Upper lobe of left lung (tissue), 6 donors: ENCODE measurements at regions not wholly inside any gene's neighbourhood (a gene's known extent, or its start where the extent isn't known, plus 50 kb on each side); places are given as distances from the start of the nearest gene placed in this dataset.
A peak's percentile ranks its signal among the peaks of the same experiment; 100 is the strongest.

Experiments used
- ATAC-seq, 2 donors: fragments of 200-7000 bp; cut with Tn5 transposase; one replicate each; pipeline ENCODE4 v1.9.1; 2022; ENCODE audit warnings: mild to moderate bottlenecking in 2 of 2, moderate library complexity in 2 of 2; ENCODE audit not compliant: low FRiP score in 2 of 2
- DNase-seq, 2 donors: peaks; one replicate each; pipeline ENCODE4 v3.0.0-alpha.2; 2019 to 2020
- H3K27ac ChIP-seq, 4 donors: fragments of 200-600 bp; sonication (generic); one replicate each; pipeline ENCODE4 v1.5.1; 2016 to 2019
- H3K27me3 ChIP-seq, 4 donors: fragments of 200-600 bp; sonication (generic); one replicate each; pipeline ENCODE4 v1.5.1; 2017 to 2019
- H3K36me3 ChIP-seq, 4 donors: fragments of 200-600 bp; sonication (generic); one replicate each; pipeline ENCODE4 v1.5.1; 2016 to 2019
- H3K4me1 ChIP-seq, 4 donors: fragments of 200-600 bp; sonication (generic); one replicate each; pipeline ENCODE4 v1.5.1; 2018 to 2019
- H3K4me3 ChIP-seq, 4 donors: fragments of 200-600 bp; sonication (generic); one replicate each; pipeline ENCODE4 v1.5.1; 2017 to 2019; ENCODE audit warnings: mild to moderate bottlenecking in 2 of 4, moderate library complexity in 1 of 4
- H3K9me3 ChIP-seq, 4 donors: fragments of 200-600 bp; sonication (generic); one replicate each; pipeline ENCODE4 v1.5.1; 2018 to 2019
- EP300 ChIP-seq, 4 donors: sonication (generic); formaldehyde crosslinking; IDR thresholded peaks; one replicate each; pipeline ENCODE4 v1.5.1; 2017; ENCODE audit warnings: antibody characterized with exemption in 4 of 4, control low read depth in 2 of 4
- POLR2A ChIP-seq, 4 donors: fragments of 450-650 bp; IDR thresholded peaks; one replicate each; pipeline ENCODE4 v1.5.1; 2016 to 2017; ENCODE audit warnings: antibody characterized with exemption in 4 of 4, mild to moderate bottlenecking in 2 of 4
- POLR2AphosphoS5 ChIP-seq, 2 donors: sonication (generic); formaldehyde crosslinking; IDR thresholded peaks; one replicate each; pipeline ENCODE4 v1.5.1; 2017; ENCODE audit warnings: antibody characterized with exemption in 2 of 2
- WGBS, 2 donors: methylation state at CpG; one replicate each; pipeline ENCODE4 v1.1.5; 2017 to 2018; 5-methylcytosine and 5-hydroxymethylcytosine counted together
- TF ChIP-seq, protein P1 (sequence below), 6 experiments: fragments of 450-650 bp in 4 of 6; fragments of 200-600 bp in 2 of 6; sonication (generic) in 2 of 6; IDR thresholded peaks; one replicate each; pipeline ENCODE4 v1.5.1; 2016 to 2019; ENCODE audit warnings: antibody characterized with exemption in 6 of 6
- donor health status: DM: no; HTN: no; CAD: no; lungs with moderate emphysema.
- donor health status: DM: no; HTN: yes; CAD: no; lungs with severe emphysema.

DNA sequence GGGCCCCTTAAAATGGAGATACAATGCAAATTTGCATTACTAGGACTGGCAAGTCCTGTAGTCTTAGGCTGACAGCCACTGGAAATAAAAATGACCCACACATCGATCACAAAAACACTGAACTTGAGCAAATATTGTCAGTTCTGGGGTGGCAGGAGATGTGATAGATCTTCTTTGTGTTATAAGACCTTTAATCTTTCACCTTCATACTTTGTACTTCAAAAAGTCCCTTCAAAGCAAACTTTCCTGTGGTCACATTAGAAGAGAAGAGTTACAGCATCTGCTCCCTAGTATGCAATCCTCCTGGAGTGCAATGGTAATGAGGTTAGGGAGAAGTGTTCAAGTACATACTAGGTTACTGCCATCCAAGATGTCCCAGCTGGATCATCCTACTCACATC, 149.4 kb upstream of the KCNMB2 start:
- Histone ChIP-seq H3K27me3 (no peaks in the 10 kb centered on the region), H3K4me1 (peaks cover 0 to 2% (median 0%) of the 10 kb centered on the region in 4 donors), H3K36me3 (no peaks in the 10 kb centered on the region), H3K9me3 (no peaks in the 10 kb centered on the region), H3K27ac (no peak overlapping the region), H3K4me3 (no peak overlapping the region)
- no peak for TF ChIP-seq EP300 (IDR thresholded peaks at IDR 0.05)
- TF ChIP-seq, protein P1, sequence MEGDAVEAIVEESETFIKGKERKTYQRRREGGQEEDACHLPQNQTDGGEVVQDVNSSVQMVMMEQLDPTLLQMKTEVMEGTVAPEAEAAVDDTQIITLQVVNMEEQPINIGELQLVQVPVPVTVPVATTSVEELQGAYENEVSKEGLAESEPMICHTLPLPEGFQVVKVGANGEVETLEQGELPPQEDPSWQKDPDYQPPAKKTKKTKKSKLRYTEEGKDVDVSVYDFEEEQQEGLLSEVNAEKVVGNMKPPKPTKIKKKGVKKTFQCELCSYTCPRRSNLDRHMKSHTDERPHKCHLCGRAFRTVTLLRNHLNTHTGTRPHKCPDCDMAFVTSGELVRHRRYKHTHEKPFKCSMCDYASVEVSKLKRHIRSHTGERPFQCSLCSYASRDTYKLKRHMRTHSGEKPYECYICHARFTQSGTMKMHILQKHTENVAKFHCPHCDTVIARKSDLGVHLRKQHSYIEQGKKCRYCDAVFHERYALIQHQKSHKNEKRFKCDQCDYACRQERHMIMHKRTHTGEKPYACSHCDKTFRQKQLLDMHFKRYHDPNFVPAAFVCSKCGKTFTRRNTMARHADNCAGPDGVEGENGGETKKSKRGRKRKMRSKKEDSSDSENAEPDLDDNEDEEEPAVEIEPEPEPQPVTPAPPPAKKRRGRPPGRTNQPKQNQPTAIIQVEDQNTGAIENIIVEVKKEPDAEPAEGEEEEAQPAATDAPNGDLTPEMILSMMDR (IDR thresholded peaks at IDR 0.05) = no peak
- TF ChIP-seq POLR2AphosphoS5 (IDR thresholded peaks at IDR 0.05) = no peak
- no peak for TF ChIP-seq POLR2A (IDR thresholded peaks at IDR 0.05)
- DNase-seq = no peak
- WGBS, 2 donors = 78 to 87% methylated on average over 1 of the region's 1 CpG
- no peak for ATAC-seq

DNA sequence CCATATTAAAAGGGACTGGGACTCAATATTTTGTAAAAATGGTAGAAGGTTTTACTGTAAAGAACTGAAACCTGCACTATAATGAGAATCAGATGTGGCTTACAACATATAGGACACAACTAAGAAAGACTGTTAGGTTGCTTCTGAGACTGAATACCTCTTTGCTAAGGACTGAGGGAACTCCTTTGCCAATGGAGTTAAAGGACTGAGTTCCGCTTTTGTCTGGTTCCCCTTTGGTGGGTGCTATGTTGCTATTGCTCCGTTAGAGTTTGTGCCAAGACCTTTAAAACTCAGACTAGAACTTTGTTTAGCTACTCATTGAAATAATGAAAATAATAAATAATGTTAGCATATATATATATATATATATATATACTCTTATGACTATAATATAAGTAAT, 147.8 kb upstream of the KCNMB2 start:
- DNase-seq (no peak), ATAC-seq (no peak)
- H3K4me3 ChIP-seq = no peak overlapping the region
- H3K9me3 ChIP-seq = no peaks in the 10 kb centered on the region
- H3K36me3 ChIP-seq = no peaks in the 10 kb centered on the region
- no peak overlapping the region for H3K27ac ChIP-seq
- H3K4me1 ChIP-seq = no peaks in the 10 kb centered on the region
- WGBS, 2 donors = 88 to 92% methylated on average over 2 of the region's 2 CpGs
- no peaks in the 10 kb centered on the region for H3K27me3 ChIP-seq
- no peak for TF ChIP-seq POLR2A (IDR thresholded peaks at IDR 0.05)
- no peak for TF ChIP-seq POLR2AphosphoS5 (IDR thresholded peaks at IDR 0.05)
- no peak for TF ChIP-seq EP300 (IDR thresholded peaks at IDR 0.05)
- TF ChIP-seq, protein P1 (IDR thresholded peaks at IDR 0.05) = no peak

DNA sequence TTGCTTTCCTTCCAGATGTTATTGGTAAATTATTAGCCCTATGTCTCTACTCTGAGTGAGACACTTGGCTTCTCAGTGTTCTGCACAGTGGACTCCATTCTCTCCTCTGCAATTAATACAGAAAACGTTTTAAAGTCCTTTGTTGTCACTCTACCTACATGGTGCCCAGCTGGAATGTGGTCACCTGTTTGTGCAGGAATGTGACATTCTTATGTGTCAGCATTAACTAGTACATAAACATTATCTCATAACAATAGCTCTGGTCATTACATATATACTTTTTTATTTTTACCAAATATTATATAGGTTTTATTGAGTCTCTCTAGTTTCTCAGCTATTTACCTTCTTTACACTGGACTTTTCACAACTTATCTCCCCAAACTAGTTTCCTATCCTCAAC, 147.0 kb upstream of the KCNMB2 start:
- Histone ChIP-seq H3K4me3 (no peak overlapping the region), H3K9me3 (no peaks in the 10 kb centered on the region), H3K27me3 (no peaks in the 10 kb centered on the region), H3K4me1 (peaks cover 0 to 3% (median 0%) of the 10 kb centered on the region in 4 donors), H3K27ac (no peak overlapping the region), H3K36me3 (no peaks in the 10 kb centered on the region)
- DNase-seq = no peak
- no peak for ATAC-seq
- TF ChIP-seq, protein P1 (IDR thresholded peaks at IDR 0.05) = no peak
- TF ChIP-seq POLR2AphosphoS5 (IDR thresholded peaks at IDR 0.05) = no peak
- TF ChIP-seq POLR2A (IDR thresholded peaks at IDR 0.05) = no peak
- no peak for TF ChIP-seq EP300 (IDR thresholded peaks at IDR 0.05)
- 38 to 42% methylated on average over 1 of the region's 1 CpG for WGBS, 2 donors

DNA sequence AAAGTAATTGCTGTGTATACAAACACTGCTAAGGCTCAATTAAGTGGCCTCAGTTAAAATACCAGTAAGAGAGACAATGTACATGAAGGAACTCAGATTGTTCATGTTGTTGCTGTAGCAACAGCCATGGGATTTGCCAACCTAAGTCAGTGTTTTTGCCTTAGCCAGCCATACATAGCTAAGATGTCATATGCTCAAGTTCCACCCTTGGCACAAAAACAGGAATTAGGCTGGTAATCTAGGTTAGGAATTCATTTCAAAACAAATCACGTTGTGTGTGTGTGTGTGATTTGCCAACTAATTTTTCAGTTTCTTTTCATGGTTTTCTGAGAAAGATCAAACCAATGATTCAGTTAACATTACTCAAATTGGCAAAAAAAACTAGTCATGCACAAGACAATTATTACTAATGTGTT, 143.7 kb upstream of the KCNMB2 start:
- peaks cover 0 to 3% (median 0%) of the 10 kb centered on the region in 4 donors for H3K4me1 ChIP-seq
- TF ChIP-seq EP300 (IDR thresholded peaks at IDR 0.05) (no peak), POLR2AphosphoS5 (IDR thresholded peaks at IDR 0.05) (no peak), POLR2A (IDR thresholded peaks at IDR 0.05) (no peak)
- TF ChIP-seq, protein P1 (IDR thresholded peaks at IDR 0.05) = no peak
- H3K27me3 ChIP-seq = no peaks in the 10 kb centered on the region
- H3K27ac ChIP-seq = no peak overlapping the region
- no peaks in the 10 kb centered on the region for H3K36me3 ChIP-seq
- 13 to 16% methylated on average over 1 of the region's 1 CpG for WGBS, 2 donors
- no peaks in the 10 kb centered on the region for H3K9me3 ChIP-seq
- DNase-seq (no peak), ATAC-seq (peak in 1 of 2 donors; percentile 64)
- H3K4me3 ChIP-seq = no peak overlapping the region

DNA sequence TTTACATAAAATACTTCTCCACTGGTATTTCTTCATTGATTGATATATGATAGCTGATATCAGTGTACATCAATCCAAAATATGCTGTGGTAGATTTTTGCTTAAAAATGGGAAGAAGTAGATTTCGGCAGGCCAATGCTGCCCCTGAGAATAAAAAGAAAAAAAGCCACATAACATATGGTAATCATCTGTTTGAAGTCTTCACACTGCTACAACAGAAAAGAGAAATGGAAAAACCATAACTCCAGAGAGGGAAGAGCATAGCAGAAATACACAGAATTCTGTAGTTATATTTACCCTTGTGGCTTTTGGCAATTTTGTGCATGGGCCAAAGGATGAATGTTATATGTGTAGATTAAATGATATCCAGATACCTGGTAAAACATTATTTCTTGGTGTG, 143.1 kb upstream of the KCNMB2 start:
- H3K27me3 ChIP-seq = no peaks in the 10 kb centered on the region
- H3K27ac ChIP-seq = no peak overlapping the region
- no peaks in the 10 kb centered on the region for H3K36me3 ChIP-seq
- TF ChIP-seq POLR2AphosphoS5 (IDR thresholded peaks at IDR 0.05) (no peak), POLR2A (IDR thresholded peaks at IDR 0.05) (no peak), EP300 (IDR thresholded peaks at IDR 0.05) (no peak)
- TF ChIP-seq, protein P1 (IDR thresholded peaks at IDR 0.05) = no peak
- no peak for DNase-seq
- H3K9me3 ChIP-seq = no peaks in the 10 kb centered on the region
- no peak for ATAC-seq
- WGBS, 2 donors = 65 to 66% methylated on average over 1 of the region's 1 CpG
- H3K4me1 ChIP-seq = peaks cover 0 to 3% (median 0%) of the 10 kb centered on the region in 4 donors
- no peak overlapping the region for H3K4me3 ChIP-seq
